ENCODE measurements at regions not wholly inside any gene's neighbourhood (a gene's known extent, or its start where the extent isn't known, plus 50 kb on each side); places are given as distances from the start of the nearest gene placed in this dataset.

- Histone ChIP-seq H3K27ac (no peak overlapping the region), H3K4me3 (no peak overlapping the region)
- TF ChIP-seq, protein P1, sequence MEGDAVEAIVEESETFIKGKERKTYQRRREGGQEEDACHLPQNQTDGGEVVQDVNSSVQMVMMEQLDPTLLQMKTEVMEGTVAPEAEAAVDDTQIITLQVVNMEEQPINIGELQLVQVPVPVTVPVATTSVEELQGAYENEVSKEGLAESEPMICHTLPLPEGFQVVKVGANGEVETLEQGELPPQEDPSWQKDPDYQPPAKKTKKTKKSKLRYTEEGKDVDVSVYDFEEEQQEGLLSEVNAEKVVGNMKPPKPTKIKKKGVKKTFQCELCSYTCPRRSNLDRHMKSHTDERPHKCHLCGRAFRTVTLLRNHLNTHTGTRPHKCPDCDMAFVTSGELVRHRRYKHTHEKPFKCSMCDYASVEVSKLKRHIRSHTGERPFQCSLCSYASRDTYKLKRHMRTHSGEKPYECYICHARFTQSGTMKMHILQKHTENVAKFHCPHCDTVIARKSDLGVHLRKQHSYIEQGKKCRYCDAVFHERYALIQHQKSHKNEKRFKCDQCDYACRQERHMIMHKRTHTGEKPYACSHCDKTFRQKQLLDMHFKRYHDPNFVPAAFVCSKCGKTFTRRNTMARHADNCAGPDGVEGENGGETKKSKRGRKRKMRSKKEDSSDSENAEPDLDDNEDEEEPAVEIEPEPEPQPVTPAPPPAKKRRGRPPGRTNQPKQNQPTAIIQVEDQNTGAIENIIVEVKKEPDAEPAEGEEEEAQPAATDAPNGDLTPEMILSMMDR (IDR thresholded peaks at IDR 0.05): no peak
- DNase-seq (ENCODE audit: low spot score): no peak
These were observed 1421.6 kb upstream of the CDH8 start for GRCh38 chr16:63457869-63458268.

GRCh38 chr16:63453261-63453660 is 1417.0 kb upstream of the CDH8 start:
- H3K4me3 ChIP-seq: no peak overlapping the region
- no peak for DNase-seq (ENCODE audit: low spot score)
- TF ChIP-seq, protein P1 (IDR thresholded peaks at IDR 0.05): no peak
- H3K27ac ChIP-seq: no peak overlapping the region

GRCh38 chr16:63447121-63447520 is 1410.9 kb upstream of the CDH8 start:
- TF ChIP-seq, protein P1 (IDR thresholded peaks at IDR 0.05): no peak
- H3K27ac ChIP-seq: no peak overlapping the region
- no peak for DNase-seq (ENCODE audit: low spot score)
- H3K4me3 ChIP-seq: no peak overlapping the region

DNA sequence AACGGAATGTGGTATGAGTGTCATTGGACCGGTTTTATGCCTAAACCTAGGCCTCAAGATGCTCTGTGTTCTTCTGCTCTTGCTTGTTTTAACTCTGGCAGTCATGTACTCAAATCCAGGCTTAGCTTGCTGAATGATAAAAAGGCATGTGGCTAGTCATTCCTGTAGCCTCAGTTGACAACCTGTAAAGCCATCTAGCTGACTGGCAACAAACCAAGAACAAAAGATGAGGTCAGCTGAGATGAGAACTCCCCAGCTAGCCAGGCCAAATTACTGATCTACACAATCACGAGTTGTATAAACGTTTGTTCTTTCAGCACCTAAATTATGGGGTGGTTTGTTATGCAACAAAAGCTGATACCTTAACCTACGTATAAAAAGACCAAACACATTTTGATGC is 1406.0 kb upstream of the CDH8 start:
- DNase-seq (ENCODE audit: low spot score): no peak
- Histone ChIP-seq H3K27ac (no peak overlapping the region), H3K4me3 (no peak overlapping the region)
- TF ChIP-seq, protein P1 (IDR thresholded peaks at IDR 0.05): no peak

- Histone ChIP-seq H3K4me3 (no peak overlapping the region), H3K27ac (no peak overlapping the region)
- DNase-seq (ENCODE audit: low spot score): no peak
- TF ChIP-seq, protein P1 (IDR thresholded peaks at IDR 0.05): no peak
These were observed 1390.1 kb upstream of the CDH8 start for GRCh38 chr16:63426275-63426870.

GRCh38 chr16:63422715-63423114 is 1386.5 kb upstream of the CDH8 start:
- DNase-seq (ENCODE audit: low spot score): no peak
- TF ChIP-seq, protein P1 (IDR thresholded peaks at IDR 0.05): no peak

DNA sequence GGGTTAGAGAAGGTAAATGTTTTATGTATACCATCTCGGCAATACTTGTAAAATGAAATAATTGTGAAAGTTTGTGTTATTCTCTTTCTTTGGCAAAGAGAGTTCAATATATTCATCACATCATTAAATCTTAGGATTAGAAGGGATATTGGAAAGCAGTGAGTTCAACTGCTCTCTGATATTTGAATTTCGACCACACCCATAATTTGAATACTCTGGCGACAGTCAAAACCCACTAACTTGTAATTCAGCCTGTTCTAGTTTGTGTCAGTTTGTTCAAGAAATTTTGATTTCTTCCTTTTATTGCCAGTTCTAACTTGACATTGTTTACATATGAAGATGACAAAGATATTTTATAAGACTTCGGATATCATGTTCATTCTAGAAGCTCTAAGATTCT is 1380.5 kb upstream of the CDH8 start:
- no peak for DNase-seq (ENCODE audit: low spot score)
- TF ChIP-seq, protein P1 (IDR thresholded peaks at IDR 0.05): no peak
- H3K27ac ChIP-seq: no peak overlapping the region
- no peak overlapping the region for H3K4me3 ChIP-seq

More at GRCh38 chr16:63422715-63423114, 1386.5 kb upstream of the CDH8 start:
- H3K27ac ChIP-seq: no peak overlapping the region
- no peak overlapping the region for H3K4me3 ChIP-seq
